ENCODE measurements at regions not wholly inside any gene's neighbourhood (a gene's known extent, or its start where the extent isn't known, plus 50 kb on each side); places are given as distances from the start of the nearest gene placed in this dataset.

- no peak for TF ChIP-seq CTCF (IDR thresholded peaks at IDR 0.05)
- no peak for TF ChIP-seq POLR2A (IDR thresholded peaks at IDR 0.05)
Measured at GRCh38 chrX:109187473-109188168, 294.3 kb downstream of the GUCY2F start.
